HG03066 (cell line): ENCODE measurements at regions not wholly inside any gene's neighbourhood (a gene's known extent, or its start where the extent isn't known, plus 50 kb on each side); places are given as distances from the start of the nearest gene placed in this dataset.
"Not testable (repeated sequence)": the region's sequence is repeated elsewhere in the genome, so short reads cannot be mapped to it uniquely, and the experiment has no call there.

ENCODE experiments used
- ATAC-seq: cut with Tn5 transposase; IDR thresholded peaks from one replicate; pipeline ENCODE4 v1.9.1; 2021; ENCODE audit warnings: low read depth; ENCODE audit not compliant: unreplicated experiment

- ATAC-seq: no peak
These were observed 272.6 kb upstream of the HS6ST1 start for GRCh38 chr2:128591022-128591860.

- no peak for ATAC-seq
These were observed 273.5 kb upstream of the HS6ST1 start for GRCh38 chr2:128591861-128592822.

GRCh38 chr2:128593518-128593878 is 274.8 kb upstream of the HS6ST1 start:
- no peak for ATAC-seq

GRCh38 chr2:128593879-128594650 is 275.4 kb upstream of the HS6ST1 start:
- ATAC-seq: no peak

GRCh38 chr2:128594651-128594910 is 275.9 kb upstream of the HS6ST1 start:
- ATAC-seq: no peak

GRCh38 chr2:128594953-128595677 is 276.4 kb upstream of the HS6ST1 start:
- ATAC-seq: no peak

- no peak for ATAC-seq
These were observed 277.2 kb upstream of the HS6ST1 start for GRCh38 chr2:128595763-128596395.

- no peak for ATAC-seq
These were observed 277.9 kb upstream of the HS6ST1 start for GRCh38 chr2:128596396-128597120.

- ATAC-seq: no peak
These were observed 278.6 kb upstream of the HS6ST1 start for GRCh38 chr2:128597121-128597762.

- ATAC-seq: not testable (repeated sequence)
These were observed 279.6 kb upstream of the HS6ST1 start for GRCh38 chr2:128598260-128598659.

GRCh38 chr2:128598862-128599441 is 280.3 kb upstream of the HS6ST1 start:
- no peak for ATAC-seq

- ATAC-seq: no peak
These were observed 281.0 kb upstream of the HS6ST1 start for GRCh38 chr2:128599700-128600099.

- ATAC-seq: no peak
These were observed 282.1 kb upstream of the HS6ST1 start for GRCh38 chr2:128600581-128601297.

- ATAC-seq: no peak
These were observed 282.8 kb upstream of the HS6ST1 start for GRCh38 chr2:128601298-128602037.

GRCh38 chr2:128602038-128602698 is 283.5 kb upstream of the HS6ST1 start:
- no peak for ATAC-seq

- no peak for ATAC-seq
These were observed 284.0 kb upstream of the HS6ST1 start for GRCh38 chr2:128602699-128603101.
